Peyer's patch (tissue), 4 donors: ENCODE measurements at regions not wholly inside any gene's neighbourhood (a gene's known extent, or its start where the extent isn't known, plus 50 kb on each side); places are given as distances from the start of the nearest gene placed in this dataset.
"Not testable (repeated sequence)": the region's sequence is repeated elsewhere in the genome, so short reads cannot be mapped to it uniquely, and the experiment has no call there.

Experiments used
- DNase-seq, 3 donors: peaks; one replicate each; pipeline ENCODE4 v3.0.0-alpha.2; 2017 to 2019
- H3K27ac ChIP-seq, 4 donors: fragments of 200-600 bp; sonication (generic); one replicate each; pipeline ENCODE4 v1.5.1; 2016 to 2019
- H3K27me3 ChIP-seq, 2 donors: fragments of 200-600 bp; sonication (generic); one replicate each; pipeline ENCODE4 v1.5.1; 2019
- H3K36me3 ChIP-seq, 3 donors: fragments of 200-600 bp; sonication (generic); one replicate each; pipeline ENCODE4 v1.5.1; 2016 to 2019
- H3K4me1 ChIP-seq, 4 donors: fragments of 200-600 bp; sonication (generic); one replicate each; pipeline ENCODE4 v1.5.1; 2016 to 2019
- H3K4me3 ChIP-seq, 4 donors: fragments of 200-600 bp; sonication (generic); 1 replicate in 3 of 4; 2 replicates in 1 of 4; pipeline ENCODE4 v1.5.1; 2016 to 2019; ENCODE audit warnings: mild to moderate bottlenecking in 1 of 4
- H3K9me3 ChIP-seq, 4 donors: fragments of 200-600 bp; sonication (generic); one replicate each; pipeline ENCODE4 v1.5.1; 2016 to 2019; ENCODE audit warnings: mild to moderate bottlenecking in 1 of 4
- CTCF ChIP-seq, 6 experiments: fragments of 450-650 bp in 4 of 6; fragments of 200-600 bp in 2 of 6; sonication (generic) in 1 of 6; IDR thresholded peaks; one replicate each; pipeline ENCODE4 v1.5.1; 2017 to 2019; ENCODE audit warnings: antibody characterized with exemption in 6 of 6, mild to moderate bottlenecking in 3 of 6, moderate library complexity in 1 of 6
- POLR2A ChIP-seq, 2 donors: fragments of 450-650 bp; IDR thresholded peaks; one replicate each; pipeline ENCODE4 v1.5.1; 2017; ENCODE audit warnings: antibody characterized with exemption in 2 of 2, mild to moderate bottlenecking in 2 of 2, moderate library complexity in 2 of 2

DNA sequence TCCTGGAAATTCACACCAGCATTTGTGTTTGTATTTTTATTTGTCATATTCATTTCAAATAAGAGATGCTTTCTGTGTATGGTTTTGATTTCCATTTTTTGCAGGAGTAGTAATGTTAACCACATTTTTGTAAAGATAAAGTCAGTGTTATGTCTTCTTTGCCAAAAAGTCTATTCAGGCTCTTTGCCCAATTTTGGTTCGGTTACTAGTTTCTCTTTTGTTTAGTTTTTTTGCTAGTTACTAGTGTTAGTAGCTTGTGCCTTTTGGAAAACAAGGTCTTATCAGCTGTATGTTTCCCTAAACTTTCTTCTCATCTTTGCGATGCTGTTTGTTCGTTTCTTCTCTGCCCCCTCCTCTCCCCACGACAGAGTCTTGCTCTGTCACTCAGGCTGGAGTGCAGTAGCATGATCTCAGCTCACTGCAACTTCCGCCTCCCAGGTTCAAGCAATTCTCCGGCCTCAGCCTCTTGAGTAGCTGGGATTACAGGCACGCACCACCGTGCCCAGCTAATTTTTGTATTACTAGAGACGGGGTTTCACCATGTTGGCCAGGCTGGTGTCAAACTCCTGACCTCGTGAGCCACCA lies 112.3 kb upstream of the GRK3 start:
- H3K4me1 ChIP-seq: peaks cover 0 to 36% (median 2%) of the 10 kb centered on the region in 4 donors
- no peak for TF ChIP-seq CTCF (IDR thresholded peaks at IDR 0.05)
- TF ChIP-seq POLR2A (IDR thresholded peaks at IDR 0.05): no peak

GRCh38 chr22:25453058-25453457 lies 111.4 kb upstream of the GRK3 start:
- no peaks in the 10 kb centered on the region for H3K9me3 ChIP-seq
- TF ChIP-seq POLR2A (IDR thresholded peaks at IDR 0.05) (no peak), CTCF (IDR thresholded peaks at IDR 0.05) (no peak)
- H3K27ac ChIP-seq: no peak overlapping the region
- H3K27me3 ChIP-seq: no peaks in the 10 kb centered on the region
- peaks cover 0 to 36% (median 2%) of the 10 kb centered on the region in 4 donors for H3K4me1 ChIP-seq
- DNase-seq: no peak
- H3K4me3 ChIP-seq: no peak overlapping the region
- H3K36me3 ChIP-seq: peaks cover 0 to 18% (median 0%) of the 10 kb centered on the region in 3 donors

More for the DNA sequence above, 112.3 kb upstream of the GRK3 start:
- DNase-seq: no peak
- no peaks in the 10 kb centered on the region for H3K27me3 ChIP-seq
- no peak overlapping the region for H3K27ac ChIP-seq
- peaks cover 0 to 12% (median 0%) of the 10 kb centered on the region in 3 donors for H3K36me3 ChIP-seq
- H3K4me3 ChIP-seq: no peak overlapping the region
- no peaks in the 10 kb centered on the region for H3K9me3 ChIP-seq

DNA sequence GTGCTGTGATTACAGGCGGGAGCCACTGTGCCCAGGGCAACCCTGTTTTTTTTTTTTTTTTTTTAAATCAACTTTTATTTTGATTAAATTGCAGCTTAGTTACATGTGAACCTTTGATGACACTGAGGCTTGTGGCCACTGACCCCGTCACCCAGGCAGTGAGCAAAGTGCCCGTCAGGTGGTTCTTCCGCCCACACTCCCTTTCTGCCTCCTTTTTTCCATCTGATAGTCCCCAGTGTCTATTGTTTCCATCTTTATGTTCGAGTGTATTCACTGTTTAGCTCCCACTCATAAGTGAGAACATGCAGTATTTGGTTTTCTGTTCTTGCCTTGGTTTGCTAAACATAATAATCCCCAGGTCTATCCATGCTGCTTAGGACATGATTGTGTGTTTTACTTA lies 110.9 kb upstream of the GRK3 start:
- peaks cover 0 to 21% (median 0%) of the 10 kb centered on the region in 3 donors for H3K36me3 ChIP-seq
- TF ChIP-seq POLR2A (IDR thresholded peaks at IDR 0.05): no peak
- no peak for TF ChIP-seq CTCF (IDR thresholded peaks at IDR 0.05)
- DNase-seq: no peak
- no peak overlapping the region for H3K4me3 ChIP-seq
- no peaks in the 10 kb centered on the region for H3K9me3 ChIP-seq
- H3K27me3 ChIP-seq: no peaks in the 10 kb centered on the region
- H3K4me1 ChIP-seq: peaks cover 0 to 36% (median 2%) of the 10 kb centered on the region in 4 donors
- no peak overlapping the region for H3K27ac ChIP-seq

DNA sequence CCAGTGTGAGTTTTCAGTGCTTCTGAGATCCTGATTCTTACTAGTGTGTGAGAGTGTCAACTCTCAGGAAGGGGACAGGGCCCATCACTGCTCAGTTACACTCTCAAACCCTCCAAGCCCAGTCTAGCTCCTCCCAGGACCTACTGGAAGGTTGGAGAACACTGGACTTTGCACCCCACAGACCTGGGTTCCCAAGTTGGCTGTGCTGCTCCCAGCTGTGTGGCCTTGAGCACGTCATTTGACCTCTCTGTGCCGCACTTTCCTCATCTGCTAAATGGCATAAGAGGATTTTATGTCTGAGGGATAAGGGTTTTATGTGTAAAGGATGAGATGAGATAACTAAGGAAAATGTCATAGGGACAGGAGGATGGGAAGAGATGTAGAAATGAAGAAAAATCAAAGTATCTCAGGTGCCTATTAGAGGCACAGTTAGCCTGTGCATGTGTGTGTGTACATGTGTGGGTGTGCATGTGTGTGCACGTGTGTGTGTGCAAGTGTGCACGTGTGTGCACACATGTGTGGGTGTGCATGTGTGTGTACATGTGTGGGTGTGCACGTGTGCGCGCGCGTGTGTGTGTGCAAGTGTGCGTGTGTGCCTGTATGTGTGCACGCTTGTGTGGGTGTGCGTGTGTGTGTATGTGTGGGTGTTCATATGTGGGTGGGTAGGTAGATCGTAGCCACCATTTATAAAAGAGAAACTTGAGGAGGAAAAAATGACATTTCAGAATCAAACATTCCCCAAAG lies 108.0 kb upstream of the GRK3 start:
- DNase-seq: not testable (repeated sequence)
- H3K36me3 ChIP-seq: peaks cover 0 to 49% (median 0%) of the 10 kb centered on the region in 3 donors

DNA sequence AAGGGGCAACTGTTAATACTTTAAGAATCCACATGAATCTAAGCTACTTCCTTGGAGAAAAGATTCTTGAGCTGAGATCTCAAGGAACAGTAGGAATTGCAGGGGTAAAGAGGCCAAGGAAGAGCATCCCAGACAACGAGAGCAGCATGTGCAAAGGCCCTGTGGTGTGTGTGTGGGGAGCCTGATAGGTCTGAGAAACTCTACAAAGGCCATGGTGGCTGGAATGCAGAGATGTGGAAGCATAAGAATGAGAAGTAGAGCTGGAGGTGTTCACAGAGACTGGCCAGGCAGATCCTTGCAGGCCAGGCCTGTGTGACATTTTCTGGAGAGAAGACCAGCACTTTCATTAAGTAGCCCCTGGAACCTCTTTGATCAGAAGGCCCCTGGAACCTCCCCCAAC lies 105.8 kb upstream of the GRK3 start:
- H3K9me3 ChIP-seq, DNase-seq: not testable (repeated sequence)
- H3K36me3 ChIP-seq: peaks cover 0 to 45% (median 0%) of the 10 kb centered on the region in 3 donors

More for the DNA sequence above, 108.0 kb upstream of the GRK3 start:
- H3K4me1 ChIP-seq, H3K4me3 ChIP-seq, H3K27me3 ChIP-seq, H3K27ac ChIP-seq, H3K9me3 ChIP-seq: not testable (repeated sequence)

GRCh38 chr22:25460682-25461081 lies 103.8 kb upstream of the GRK3 start:
- H3K4me1 ChIP-seq, H3K9me3 ChIP-seq, H3K27me3 ChIP-seq, H3K27ac ChIP-seq, DNase-seq, H3K4me3 ChIP-seq: not testable (repeated sequence)
- peaks cover 0 to 36% (median 0%) of the 10 kb centered on the region in 3 donors for H3K36me3 ChIP-seq

More for the DNA sequence above, 105.8 kb upstream of the GRK3 start:
- not testable (repeated sequence) for H3K4me3 ChIP-seq, H3K27me3 ChIP-seq, H3K27ac ChIP-seq, H3K4me1 ChIP-seq

DNA sequence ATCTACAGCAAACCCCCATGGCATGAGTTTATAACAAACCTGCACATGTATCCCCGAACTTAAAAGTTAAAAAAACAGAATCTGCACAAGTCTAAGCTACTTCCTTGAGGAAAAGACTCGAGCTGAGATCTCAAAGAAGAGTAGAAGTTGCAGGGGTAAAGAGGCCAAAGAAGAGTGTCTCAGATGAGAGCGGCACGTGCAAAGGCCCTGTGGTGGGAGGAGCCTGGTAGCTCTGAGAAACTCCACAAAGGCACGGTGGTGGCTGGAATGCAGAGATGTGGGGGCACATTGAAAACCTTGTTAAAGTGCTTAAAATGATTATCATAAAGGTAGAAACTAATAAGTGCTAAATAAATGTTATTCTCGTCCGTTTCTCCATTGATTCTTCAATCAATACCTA lies 103.2 kb upstream of the GRK3 start:
- TF ChIP-seq POLR2A (IDR thresholded peaks at IDR 0.05) (no peak), CTCF (IDR thresholded peaks at IDR 0.05) (no peak)
- no peak for DNase-seq
- no peaks in the 10 kb centered on the region for H3K4me1 ChIP-seq
- H3K9me3 ChIP-seq: no peaks in the 10 kb centered on the region
- no peak overlapping the region for H3K27ac ChIP-seq
- H3K36me3 ChIP-seq: peaks cover 0 to 36% (median 0%) of the 10 kb centered on the region in 3 donors
- H3K27me3 ChIP-seq: no peaks in the 10 kb centered on the region
- H3K4me3 ChIP-seq: no peak overlapping the region
